IMR-90 (cell line): ENCODE measurements at regions not wholly inside any gene's neighbourhood (a gene's known extent, or its start where the extent isn't known, plus 50 kb on each side); places are given as distances from the start of the nearest gene placed in this dataset.
"Not testable (repeated sequence)": the region's sequence is repeated elsewhere in the genome, so short reads cannot be mapped to it uniquely, and the experiment has no call there.

Source experiments
- BHLHE40 ChIP-seq: fragments of 150-350 bp; IDR thresholded peaks from 2 replicates; pipeline ENCODE4 v1.6.1; 2016; ENCODE audit warnings: mild to moderate bottlenecking, low read depth, low read length
- CTCF ChIP-seq: conservative IDR thresholded peaks from 2 replicates; pipeline ENCODE4 v1.5.1; 2012; ENCODE audit warnings: mild to moderate bottlenecking, low read depth, low read length, improper control_type of control experiment
- SMC3 ChIP-seq: fragments of 150-350 bp; IDR thresholded peaks from 2 replicates; pipeline ENCODE4 v1.6.1; 2016; ENCODE audit warnings: low read depth, mild to moderate bottlenecking, antibody characterized with exemption, low read length, moderate library complexity

GRCh38 chr3:196133869-196134268 lies 52.0 kb upstream of the TFRC start:
- not testable (repeated sequence) for TF ChIP-seq CTCF, BHLHE40, SMC3
